GM21717 (cell line): ENCODE measurements at regions not wholly inside any gene's neighbourhood (a gene's known extent, or its start where the extent isn't known, plus 50 kb on each side); places are given as distances from the start of the nearest gene placed in this dataset.

Source experiments
- ATAC-seq: cut with Tn5 transposase; IDR thresholded peaks from one replicate; pipeline ENCODE4 v1.9.1; 2021; ENCODE audit warnings: mild to moderate bottlenecking, moderate library complexity; ENCODE audit not compliant: unreplicated experiment

DNA sequence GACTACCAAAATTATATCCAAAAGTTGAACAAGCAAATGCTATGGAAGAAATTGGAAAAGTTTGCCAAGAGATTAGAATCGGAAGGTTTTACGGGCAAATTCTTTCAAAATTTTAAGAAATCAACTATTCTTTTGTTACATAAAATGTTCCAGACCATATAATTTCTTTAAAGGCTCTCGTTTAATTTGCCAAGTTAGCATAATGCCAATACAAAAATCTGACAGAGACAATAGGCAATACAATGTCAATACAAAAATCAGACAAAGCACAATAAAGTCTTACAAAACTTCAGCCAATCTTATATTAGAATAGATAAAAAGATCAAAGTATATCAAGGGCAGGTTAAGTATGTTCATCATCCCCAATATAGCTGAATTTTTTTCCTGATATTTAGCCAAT lies 224.2 kb downstream of the BCL11A start:
- ATAC-seq = no peak

DNA sequence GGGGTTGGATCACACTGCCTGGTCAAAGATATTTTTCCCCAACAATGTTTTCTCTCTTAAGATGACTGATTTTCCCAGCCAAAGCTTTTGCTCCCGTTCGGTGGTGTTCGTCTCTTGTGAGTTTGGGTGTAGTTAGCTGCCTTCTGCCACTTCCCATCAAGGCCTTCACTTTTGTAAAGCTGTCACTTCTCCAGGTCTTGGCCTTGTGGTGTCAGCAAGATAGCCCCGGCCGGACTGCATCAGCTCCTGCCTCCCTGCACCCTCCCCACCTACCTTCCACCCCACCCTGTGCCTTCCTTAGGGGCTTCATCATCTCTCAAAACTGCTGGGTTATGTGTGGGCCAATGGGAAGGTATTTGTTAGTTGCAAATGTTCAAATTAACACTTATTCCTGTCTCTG lies 228.9 kb downstream of the BCL11A start:
- ATAC-seq = no peak

DNA sequence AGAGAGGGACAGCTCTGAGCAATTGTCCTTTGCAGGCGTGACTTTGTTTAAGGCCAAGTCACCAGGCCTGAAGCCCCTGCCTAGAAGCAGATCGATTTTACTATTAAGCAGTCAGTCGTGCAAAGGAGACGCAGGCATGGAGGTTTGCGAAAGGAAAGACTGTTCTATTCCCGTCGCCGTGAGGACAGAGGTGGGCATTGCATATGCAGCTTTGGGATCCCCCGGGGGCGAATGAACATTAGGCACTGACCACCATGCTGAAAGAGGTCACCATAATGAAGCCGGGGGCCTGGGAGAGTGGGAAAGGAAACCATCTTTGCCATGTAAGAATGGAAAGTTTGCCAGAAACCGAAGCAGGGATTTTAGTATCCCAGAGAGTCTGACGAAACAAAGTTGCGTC lies 231.6 kb downstream of the BCL11A start:
- ATAC-seq = no peak

DNA sequence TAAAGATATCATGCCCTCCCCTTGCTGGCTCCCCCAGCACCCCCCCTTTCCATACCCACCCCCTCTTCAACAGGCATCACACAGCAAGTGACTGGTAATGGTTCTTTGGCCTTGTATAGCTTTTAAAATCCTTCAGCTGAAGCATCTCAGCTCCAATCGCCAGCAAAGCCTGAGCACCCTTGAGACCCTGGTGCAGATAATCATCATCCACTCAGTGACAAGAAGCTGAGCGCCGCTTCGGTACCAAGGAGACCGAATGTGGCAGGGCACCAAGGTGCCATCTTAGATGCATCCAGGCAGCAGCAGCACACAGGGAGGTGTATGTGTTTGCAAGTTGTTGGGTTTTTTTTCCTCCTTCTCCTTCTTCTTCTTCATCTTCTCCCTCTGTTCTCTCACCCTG lies 232.7 kb downstream of the BCL11A start:
- ATAC-seq = no peak

DNA sequence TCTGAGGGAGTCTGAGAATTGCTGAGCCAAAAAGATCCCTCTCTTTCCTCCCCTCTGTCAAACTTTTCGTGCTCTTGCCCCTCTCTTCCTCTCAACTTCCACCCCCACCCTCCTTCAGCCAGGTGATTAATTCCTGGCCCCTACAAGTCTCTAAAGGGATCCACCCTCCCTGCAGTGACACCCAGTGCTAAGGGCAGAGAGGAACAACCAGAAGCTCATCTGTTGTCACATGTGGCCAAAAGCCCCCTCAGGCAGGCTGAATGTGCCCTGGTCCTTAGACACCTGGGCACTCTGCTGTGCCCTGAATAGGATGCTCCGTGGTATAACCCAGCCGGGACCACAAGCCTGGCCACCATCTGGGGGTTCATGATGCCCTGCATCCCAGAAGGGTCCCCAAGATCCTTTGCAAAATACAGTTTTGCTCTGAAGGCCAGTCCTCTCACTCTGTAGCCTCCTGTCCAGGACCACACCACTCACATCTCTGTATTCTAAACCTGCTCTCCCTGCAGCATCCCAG lies 234.4 kb downstream of the BCL11A start:
- no peak for ATAC-seq

DNA sequence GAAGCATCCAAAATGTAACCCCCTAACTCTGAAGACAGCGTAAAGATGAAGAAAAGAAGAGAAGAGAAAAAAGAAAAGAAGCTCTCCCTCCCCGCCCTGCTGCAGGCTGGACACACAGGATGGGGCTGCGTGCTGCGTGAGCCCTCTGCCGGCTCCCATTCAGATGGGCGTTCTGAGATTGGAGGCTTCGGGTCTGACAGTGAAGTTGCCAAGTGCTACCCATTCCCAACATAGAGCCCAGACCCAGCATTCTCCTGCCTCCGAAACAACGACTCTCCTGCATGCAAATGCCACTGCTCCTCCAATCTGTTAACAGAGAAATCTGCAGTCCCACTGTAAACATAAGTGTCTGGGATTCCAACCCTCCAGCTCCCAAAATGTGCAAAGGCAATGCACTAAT lies 234.9 kb downstream of the BCL11A start:
- no peak for ATAC-seq

DNA sequence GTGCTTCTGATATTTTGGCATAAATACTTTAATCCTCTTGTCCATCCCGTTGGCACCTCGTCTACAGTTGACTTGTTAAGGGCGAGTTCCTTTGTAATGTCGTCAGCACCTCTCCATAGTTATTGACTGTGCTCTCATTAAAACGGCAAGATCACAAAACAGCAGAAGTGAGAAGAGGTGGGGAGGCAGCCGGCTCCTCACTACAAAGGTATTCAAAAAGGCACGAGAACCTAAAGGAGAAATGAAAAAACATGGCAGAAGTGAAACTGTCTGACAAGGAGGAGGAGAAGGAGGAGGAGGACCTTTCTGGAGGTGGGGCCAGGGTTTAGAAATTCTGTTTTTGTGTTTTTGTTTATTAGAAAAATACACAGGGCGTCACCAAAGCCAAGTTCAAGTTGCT lies 235.6 kb downstream of the BCL11A start:
- peak; percentile 88 for ATAC-seq

DNA sequence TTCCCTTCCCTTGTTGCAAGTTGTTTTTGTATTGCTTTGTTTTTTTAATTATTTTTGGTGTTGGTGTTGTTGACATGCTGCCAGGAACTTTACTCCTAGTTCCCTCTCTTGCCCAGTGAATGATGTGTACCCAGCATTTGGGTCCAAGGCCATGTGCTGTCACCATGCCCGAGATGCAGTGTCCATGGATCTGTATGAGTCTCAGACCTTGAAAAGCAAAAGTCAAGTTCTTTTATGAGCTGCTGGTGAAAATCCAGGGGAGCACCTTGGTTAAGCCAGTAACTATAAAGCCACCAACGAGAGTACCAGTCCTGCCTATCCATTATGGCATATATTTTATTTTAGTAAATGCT lies 236.4 kb downstream of the BCL11A start:
- ATAC-seq = no peak

DNA sequence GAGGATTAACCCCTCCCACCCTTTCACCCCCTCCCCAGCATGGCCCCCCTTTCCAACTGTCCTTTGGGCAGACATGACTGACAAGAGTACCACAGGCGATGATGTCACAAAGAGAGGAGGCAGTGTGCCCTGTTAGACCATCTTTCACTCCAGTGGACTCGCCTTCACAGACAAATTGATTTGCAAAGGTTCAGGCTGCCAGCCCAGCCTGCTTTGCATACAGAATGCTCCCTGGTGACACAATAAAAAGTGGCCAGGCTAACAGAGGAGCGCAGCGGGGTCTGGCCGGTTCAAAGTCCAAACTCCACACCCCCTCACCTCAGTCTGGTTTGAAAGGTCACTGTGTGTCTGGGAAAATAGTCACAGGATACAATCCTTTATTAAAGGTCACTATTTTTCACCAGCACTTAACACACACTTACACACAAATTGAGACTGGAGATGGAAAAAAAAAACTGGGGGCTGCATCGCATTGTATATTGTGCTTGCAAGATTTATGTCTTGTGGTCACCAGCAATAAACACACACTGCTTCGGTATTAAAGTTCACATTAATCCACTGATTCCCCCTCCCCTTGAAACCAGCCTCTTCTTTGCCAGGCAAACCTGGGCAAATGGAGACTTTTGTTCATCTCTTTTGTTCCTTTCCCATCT lies 236.9 kb downstream of the BCL11A start:
- ATAC-seq = no peak

DNA sequence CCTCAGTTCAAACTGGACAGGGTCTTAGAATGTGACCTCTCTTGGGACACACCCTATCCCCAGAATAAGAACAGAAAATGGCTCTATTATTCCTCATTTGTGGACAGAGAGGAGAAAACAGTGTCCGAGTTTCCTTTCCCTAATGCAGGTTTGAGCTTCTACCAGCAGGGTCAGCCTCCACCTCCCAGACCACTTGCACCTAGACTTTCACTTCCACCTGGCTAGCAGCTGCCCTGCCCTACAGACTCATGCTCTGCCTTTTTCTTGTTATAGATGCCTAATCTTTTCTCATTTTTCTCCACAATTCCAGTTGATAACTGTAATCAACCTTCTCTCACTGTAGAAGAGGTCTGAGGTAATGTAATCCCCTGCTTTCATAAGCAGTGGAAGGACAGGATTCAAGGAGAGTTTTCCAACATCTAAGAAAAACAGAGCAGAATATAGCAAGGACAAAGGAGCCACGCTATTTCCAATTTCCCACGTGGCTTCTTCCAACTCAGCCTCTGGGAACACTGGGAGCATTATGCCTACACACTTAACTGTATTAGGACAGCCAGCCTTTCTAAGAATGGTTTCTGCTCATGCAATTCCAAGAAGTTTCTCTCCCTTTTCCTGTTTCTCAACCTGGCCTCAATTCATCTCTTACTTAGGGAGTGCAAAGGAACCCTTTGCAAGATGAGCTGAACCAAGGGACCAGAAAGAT lies 239.8 kb downstream of the BCL11A start:
- no peak for ATAC-seq

DNA sequence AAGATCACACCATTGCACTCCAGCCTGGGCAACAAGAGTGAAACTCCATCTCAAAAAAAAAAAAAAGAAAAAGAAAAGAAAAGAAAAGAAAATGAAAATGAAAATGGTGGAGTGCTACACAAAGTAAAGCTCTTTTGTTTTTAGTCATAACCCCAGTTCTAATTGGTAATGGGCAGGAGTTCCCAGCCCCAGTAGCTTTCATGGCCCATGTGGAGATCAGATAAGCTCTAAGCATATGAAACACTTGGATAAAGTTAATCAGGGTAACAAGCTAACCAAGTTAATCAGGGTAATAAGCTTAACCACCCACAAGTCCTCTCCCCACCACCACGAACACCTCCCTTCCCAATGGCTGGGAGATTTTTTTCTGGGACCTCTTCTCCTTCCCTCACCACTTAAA lies 240.8 kb downstream of the BCL11A start:
- peak; percentile 76 for ATAC-seq

DNA sequence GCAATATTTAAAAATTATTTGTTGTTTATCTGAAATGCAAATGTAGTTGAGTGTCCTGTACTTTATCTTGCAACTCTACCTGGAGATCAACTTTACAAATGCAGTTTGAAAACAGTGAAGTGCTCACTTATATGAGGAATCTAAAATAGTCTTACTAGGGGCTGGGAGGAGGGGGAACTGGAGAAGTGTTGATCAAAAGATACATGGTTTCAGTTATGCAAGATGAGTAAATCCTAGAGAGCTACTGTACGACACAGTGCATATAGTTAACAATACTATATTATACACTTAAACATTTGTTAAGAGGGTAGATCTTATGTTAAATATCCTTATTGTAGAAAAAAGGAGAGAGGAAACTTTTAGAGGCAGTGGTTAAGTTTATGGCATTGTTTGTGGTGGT lies 241.9 kb downstream of the BCL11A start:
- peak; percentile 48 for ATAC-seq

DNA sequence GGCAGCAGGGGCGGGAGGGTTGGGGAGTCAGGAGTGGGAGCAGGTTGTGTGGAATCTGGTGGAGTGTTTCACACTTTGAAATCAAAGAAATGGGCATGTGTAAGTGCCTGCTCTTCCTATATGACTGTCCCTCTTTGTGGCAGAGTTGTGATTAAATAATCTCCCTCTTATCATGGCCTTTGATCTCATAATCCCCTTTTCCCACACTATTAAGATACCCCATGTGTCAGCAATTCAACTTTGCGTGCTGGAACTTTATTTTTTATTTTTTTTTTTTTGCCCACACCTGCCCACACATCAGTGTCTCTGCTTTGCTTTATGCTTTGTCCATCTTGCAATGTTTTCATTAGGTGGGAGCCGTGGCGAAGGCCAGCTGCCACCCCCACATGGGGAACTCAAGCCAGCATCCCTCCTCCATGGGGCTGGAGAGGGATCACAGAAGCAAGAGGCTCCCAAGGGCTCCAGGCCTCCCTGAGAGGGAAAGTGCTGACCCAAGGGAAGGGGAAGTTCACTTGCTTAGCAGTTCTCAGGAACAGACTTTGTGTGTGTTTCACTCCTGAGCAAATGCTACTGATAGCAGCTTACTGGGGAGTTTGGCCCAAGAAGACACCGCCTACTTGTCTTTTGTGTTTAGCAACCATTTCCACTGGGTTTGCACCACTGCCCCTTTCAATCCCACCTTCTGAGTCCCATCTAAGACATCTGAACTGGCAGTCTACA lies 243.4 kb downstream of the BCL11A start:
- ATAC-seq = no peak

DNA sequence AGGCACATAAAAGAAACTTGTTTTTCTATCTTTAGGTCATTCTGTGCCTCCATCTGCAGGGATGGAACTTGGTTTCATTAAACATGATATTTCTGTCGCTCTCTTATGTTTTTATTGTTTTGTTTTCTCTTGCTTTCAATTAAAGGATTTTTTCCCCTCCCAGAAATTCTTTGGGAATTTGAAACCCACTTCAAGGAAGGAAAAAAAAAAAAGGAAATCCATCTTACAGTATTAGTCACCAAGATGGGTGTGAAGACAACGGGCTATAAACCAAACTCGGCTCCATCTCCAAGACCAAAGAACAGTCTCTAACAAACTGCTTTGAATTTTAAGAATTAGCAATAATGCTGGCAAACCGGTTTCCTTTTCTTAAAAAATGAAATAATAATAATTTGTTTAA lies 244.1 kb downstream of the BCL11A start:
- ATAC-seq = no peak

DNA sequence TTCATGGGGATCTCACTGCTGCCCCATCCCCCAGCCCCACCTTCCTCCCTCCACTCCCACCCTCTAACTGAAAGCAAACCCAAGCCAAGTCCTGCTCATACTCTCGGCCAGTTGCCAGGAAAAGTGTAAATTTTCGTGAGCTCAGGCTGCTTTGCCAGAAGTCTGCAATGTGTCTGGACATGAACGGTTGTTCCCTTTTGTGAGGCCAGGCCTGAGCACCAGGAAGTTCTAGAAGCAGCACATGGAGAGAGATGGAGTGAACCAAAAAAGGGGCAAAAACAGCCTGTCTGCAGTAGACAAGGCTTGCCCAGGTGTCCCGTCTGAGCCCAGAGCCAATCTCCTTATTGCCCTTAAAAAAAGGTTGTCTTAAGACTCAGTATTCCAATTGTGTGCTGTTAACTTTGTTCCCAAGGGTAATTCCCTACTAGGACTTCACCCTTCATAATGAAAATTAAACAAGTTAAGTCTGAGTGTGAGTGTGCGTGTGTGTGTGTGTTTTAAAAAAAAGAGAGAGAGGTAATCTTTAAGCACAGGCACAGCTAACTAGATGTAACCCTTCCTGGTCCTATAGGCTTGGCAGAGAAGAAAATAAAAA lies 247.1 kb downstream of the BCL11A start:
- ATAC-seq = no peak

DNA sequence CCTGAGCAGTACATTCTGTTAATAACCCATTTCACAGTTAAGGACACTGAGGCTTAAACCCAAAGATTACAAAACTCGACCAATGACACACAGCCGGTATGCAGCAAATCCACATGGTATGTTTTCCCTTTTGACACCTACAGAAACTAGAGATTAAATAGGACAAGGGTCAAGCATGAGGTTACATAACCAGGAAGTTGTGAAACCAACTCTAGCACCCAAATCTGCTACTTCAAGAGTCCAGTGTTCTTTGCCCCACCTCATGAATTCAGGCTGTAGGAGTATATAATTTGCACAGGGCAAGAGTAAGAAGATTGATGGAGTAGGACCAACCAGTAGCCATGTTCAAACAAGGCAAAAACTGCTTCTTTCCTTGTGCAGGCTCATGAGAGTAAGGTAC lies 249.8 kb downstream of the BCL11A start:
- no peak for ATAC-seq

DNA sequence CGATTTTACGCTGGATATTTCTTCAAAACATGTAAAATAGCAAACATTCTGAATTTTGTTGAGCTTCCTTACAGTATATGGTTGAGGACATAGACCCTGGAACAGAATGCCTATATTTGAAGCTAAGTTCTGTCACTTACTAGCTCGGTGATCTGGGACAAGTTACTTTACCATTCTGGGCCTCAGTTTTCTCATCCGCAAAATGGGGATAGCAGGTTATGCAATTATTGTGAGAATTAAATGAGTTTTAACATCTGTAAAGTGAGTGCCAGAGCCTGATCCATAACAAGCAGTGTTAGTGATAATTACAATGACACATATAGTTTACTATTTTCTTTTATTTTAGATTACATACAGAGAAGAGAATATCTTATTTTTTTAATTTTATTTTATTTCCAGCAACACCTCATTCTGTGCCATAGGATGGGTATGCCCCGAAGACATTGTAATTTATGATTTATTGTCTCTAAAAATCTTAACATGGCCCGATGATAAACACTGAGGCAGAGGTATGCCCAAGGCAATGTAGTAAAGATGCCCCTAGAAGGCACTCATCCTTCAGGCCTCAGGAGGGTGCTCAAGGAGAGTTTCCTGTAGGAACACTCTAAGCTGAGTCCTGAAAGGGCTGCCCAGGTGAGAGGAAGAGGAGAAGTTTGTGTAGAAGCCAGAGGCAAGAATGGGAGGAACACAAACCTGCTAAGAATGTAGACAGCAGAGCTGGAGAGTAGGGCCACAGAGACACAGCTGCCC lies 250.9 kb downstream of the BCL11A start:
- ATAC-seq = no peak

DNA sequence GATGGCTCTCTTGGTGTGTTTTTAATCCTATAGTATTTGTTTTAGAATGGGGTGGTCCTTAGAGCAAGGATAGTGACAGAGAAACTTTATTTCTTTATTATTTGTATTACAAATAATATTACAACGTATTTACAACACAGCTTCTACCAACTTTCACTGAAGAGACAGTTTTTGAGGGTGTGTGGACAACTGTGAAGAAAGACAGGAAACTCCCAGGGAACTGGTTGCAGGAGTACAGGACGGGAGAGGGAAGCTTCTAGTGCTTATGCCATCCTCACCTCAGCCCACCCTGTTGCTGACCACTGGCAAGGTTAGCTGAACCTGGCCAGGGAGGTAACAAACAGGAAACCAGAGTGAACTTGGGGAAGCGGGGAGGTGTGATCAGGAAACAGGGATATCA lies 251.7 kb downstream of the BCL11A start:
- no peak for ATAC-seq

DNA sequence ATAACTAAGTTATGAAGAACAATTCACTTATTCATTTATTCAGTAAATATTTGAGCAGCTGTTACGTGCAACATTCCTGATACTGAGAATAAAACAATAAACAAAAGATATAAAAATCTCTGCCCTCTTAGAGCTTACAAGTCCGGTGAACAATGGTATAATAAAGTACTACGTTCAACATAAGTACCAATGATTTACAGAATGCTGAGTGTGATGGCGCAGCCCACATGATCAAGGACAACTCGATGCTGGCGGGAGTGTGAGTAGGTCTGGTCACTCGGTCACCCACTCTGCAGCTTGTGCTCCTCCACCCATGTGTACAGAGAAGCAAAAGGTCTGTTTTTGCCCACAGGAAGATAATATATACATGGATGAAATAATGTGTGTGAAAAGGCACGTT lies 254.3 kb downstream of the BCL11A start:
- ATAC-seq = no peak

DNA sequence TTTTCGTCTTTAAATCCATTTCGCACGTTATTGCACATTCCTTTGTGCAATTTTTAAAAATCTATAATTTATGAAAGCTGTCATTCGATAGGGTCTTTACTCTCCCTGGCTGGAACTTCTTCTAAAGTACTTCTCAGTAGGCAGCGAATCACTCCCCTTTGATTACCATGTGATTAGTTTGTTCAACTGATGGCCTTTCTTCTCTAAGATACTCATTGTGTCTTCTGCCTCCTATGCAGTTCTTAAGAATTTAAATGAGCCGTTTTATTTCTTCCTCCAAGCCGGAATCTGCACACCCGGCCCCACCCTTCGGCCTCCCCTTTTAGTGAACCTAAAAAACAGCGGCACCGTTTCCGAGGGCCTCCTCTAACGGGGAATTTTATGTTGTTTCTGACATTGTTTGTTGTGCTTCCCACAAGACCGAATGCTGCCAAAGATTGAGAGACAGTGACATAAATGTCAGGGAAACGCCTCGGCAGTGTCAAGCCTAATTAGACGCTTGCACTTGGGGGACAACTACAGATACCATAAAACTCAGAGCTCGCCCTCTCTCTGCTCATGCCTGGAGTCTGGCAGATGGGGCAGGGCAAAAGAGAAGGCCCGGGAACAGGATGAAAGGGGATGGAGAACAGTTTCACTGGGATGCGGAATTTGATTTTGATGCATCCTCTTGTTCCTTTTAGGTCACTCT lies 255.3 kb downstream of the BCL11A start:
- no peak for ATAC-seq
